Heart left ventricle (tissue), 16 donors: ENCODE measurements at regions not wholly inside any gene's neighbourhood (a gene's known extent, or its start where the extent isn't known, plus 50 kb on each side); places are given as distances from the start of the nearest gene placed in this dataset.

Experiments used
- ATAC-seq, 4 donors: fragments of 200-7000 bp; cut with Tn5 transposase; one replicate each; pipeline ENCODE4 v1.9.1; 2020 to 2022; ENCODE audit warnings: moderate library complexity in 4 of 4, mild to moderate bottlenecking in 3 of 4, moderate number of reproducible peaks in 1 of 4
- DNase-seq, 5 donors: peaks; one replicate each; pipeline ENCODE4 v3.0.0-alpha.2; 2020
- H3K27ac ChIP-seq, 12 donors: fragments of 200-600 bp; sonication (generic) in 4 of 12; one replicate each; pipeline versions ENCODE4 v1.5.0 to v1.8.0; 2016 to 2022; ENCODE audit warnings: mild to moderate bottlenecking in 2 of 12
- H3K27me3 ChIP-seq, 9 donors: fragments of 200-600 bp; sonication (generic) in 2 of 9; one replicate each; pipeline versions ENCODE4 v1.5.1 to v1.8.0; 2016 to 2022; ENCODE audit warnings: mild to moderate bottlenecking in 3 of 9
- H3K36me3 ChIP-seq, 9 donors: fragments of 200-600 bp; sonication (generic) in 2 of 9; one replicate each; pipeline versions ENCODE4 v1.5.0 to v1.8.0; 2018 to 2022; ENCODE audit warnings: mild to moderate bottlenecking in 2 of 9
- H3K4me1 ChIP-seq, 12 donors: fragments of 200-600 bp; sonication (generic) in 4 of 12; one replicate each; pipeline versions ENCODE4 v1.5.0 to v1.8.0; 2016 to 2022; ENCODE audit warnings: mild to moderate bottlenecking in 3 of 12
- H3K4me3 ChIP-seq, 12 donors: fragments of 200-600 bp; sonication (generic) in 4 of 12; one replicate each; pipeline versions ENCODE4 v1.5.0 to v1.8.0; 2017 to 2022; ENCODE audit warnings: mild to moderate bottlenecking in 9 of 12, moderate library complexity in 4 of 12
- H3K9me3 ChIP-seq, 12 donors: fragments of 200-600 bp; sonication (generic) in 4 of 12; one replicate each; pipeline versions ENCODE4 v1.5.0 to v1.8.0; 2016 to 2022; ENCODE audit warnings: mild to moderate bottlenecking in 1 of 12
- POLR2A ChIP-seq, 2 donors: fragments of 450-650 bp; IDR thresholded peaks; one replicate each; pipeline ENCODE4 v1.6.1; 2017; ENCODE audit warnings: antibody characterized with exemption in 2 of 2, mild to moderate bottlenecking in 2 of 2, moderate library complexity in 2 of 2
- WGBS, 4 donors: extraction: QIAGEN DNeasy Blood & Tissue Kit in 2 of 4; methylation state at CpG; one replicate each; pipeline versions ENCODE4 v1.1.5 to v1.1.7; 2013 to 2018; 5-methylcytosine and 5-hydroxymethylcytosine counted together
- intact Hi-C, 10 donors: fragments of 100-400 bp; cut with DNase I; formaldehyde crosslinking; loops; one replicate each; pipeline versions ENCODE4 v1.11.1 to v1.14.2; 2022
- TF ChIP-seq, protein P1 (sequence below), 12 donors: fragments of 200-600 bp; sonication (generic) in 4 of 12; IDR thresholded peaks; one replicate each; pipeline versions ENCODE4 v1.5.0 to v1.8.0; 2018 to 2022; ENCODE audit warnings: antibody characterized with exemption in 12 of 12, mild to moderate bottlenecking in 5 of 12
- donor health status: ischemic (EF 13 %, LVEDD 7.1; RV severe dilation, severe dysfunction).
- donor health status: healthy with polysubstance abuse.
- donor health status: DM: no; HTN: yes; CAD: no.
- donor health status: DM: no; HTN: no; CAD: no.
- donor health status: ischemic (EF 25% LVEDD 6.9; RV normal size, moderate dysfunction).
- donor health status: ischemic (EF 25% LVEDD 5.7; RV mildly dilated, moderate dysfunction).
- donor health status: healthy.
- donor health status: DM: yes; HTN: yes; CAD: no.
- donor health status: ischemic (EF 35%, LVEDD 5.7; RV mildly dilated, moderate dysfunction).
- donor health status: nonischemic (EF 11% LVEDD 7.7; RV severe dilation, severe dysfunction).
- donor health status: DM: yes; HTN: yes; CAD: no.
- donor health status: PGD.
- donor health status: ischemic (EF 29% LVEDD 5.4; RV normal size, mild dysfunction).
- donor health status: nonischemic (EF 23%, LVEDD 6.1; RV moderate dilation, normal function).

DNA sequence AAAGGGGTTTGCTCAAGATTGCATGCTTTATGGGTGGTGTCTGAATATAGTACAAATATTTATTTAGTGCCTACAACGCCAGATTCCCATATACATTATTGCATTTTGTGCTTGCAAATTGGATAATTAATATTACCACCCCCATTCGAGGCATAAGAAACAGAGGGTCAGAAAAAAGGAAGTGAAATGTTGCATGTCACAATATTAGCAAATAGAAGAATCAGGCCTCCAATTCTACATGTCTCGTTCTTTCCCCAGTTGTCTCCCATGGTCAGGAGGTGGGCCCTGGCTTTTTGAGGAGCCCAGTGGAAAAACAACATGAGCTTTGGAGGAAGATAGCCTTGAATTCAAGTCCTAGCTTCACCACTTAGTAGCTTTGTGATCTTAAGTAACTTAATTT, 98.1 kb upstream of the CCDC112 start:
- no peak overlapping the region for H3K27ac ChIP-seq
- 83 to 92% (median 90%) methylated on average over 3 of the region's 3 CpGs for WGBS, 4 donors
- intact Hi-C loops = no loop called here

GRCh38 chr5:115393239-115393638, 96.8 kb upstream of the CCDC112 start:
- Histone ChIP-seq H3K27me3 (no peaks in the 10 kb centered on the region), H3K36me3 (no peaks in the 10 kb centered on the region), H3K4me3 (no peak overlapping the region), H3K9me3 (no peaks in the 10 kb centered on the region), H3K4me1 (peaks cover 0 to 21% (median 6%) of the 10 kb centered on the region in 12 donors), H3K27ac (no peak overlapping the region)
- TF ChIP-seq POLR2A (IDR thresholded peaks at IDR 0.05) = no peak
- intact Hi-C loops = no loop called here
- DNase-seq = no peak
- WGBS, 4 donors = 46 to 53% (median 49%) methylated on average over 4 of the region's 4 CpGs
- ATAC-seq = peak in 3 of 4 donors; percentile 20 to 67 (median 20)

More for the DNA sequence above, 98.1 kb upstream of the CCDC112 start:
- no peaks in the 10 kb centered on the region for H3K27me3 ChIP-seq
- ATAC-seq (no peak), DNase-seq (no peak)
- no peaks in the 10 kb centered on the region for H3K9me3 ChIP-seq
- H3K36me3 ChIP-seq = no peaks in the 10 kb centered on the region
- TF ChIP-seq, protein P1, sequence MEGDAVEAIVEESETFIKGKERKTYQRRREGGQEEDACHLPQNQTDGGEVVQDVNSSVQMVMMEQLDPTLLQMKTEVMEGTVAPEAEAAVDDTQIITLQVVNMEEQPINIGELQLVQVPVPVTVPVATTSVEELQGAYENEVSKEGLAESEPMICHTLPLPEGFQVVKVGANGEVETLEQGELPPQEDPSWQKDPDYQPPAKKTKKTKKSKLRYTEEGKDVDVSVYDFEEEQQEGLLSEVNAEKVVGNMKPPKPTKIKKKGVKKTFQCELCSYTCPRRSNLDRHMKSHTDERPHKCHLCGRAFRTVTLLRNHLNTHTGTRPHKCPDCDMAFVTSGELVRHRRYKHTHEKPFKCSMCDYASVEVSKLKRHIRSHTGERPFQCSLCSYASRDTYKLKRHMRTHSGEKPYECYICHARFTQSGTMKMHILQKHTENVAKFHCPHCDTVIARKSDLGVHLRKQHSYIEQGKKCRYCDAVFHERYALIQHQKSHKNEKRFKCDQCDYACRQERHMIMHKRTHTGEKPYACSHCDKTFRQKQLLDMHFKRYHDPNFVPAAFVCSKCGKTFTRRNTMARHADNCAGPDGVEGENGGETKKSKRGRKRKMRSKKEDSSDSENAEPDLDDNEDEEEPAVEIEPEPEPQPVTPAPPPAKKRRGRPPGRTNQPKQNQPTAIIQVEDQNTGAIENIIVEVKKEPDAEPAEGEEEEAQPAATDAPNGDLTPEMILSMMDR (IDR thresholded peaks at IDR 0.05) = no peak
- TF ChIP-seq POLR2A (IDR thresholded peaks at IDR 0.05) = no peak
- H3K4me3 ChIP-seq = no peak overlapping the region
- H3K4me1 ChIP-seq = peaks cover 0 to 13% (median 0%) of the 10 kb centered on the region in 12 donors

DNA sequence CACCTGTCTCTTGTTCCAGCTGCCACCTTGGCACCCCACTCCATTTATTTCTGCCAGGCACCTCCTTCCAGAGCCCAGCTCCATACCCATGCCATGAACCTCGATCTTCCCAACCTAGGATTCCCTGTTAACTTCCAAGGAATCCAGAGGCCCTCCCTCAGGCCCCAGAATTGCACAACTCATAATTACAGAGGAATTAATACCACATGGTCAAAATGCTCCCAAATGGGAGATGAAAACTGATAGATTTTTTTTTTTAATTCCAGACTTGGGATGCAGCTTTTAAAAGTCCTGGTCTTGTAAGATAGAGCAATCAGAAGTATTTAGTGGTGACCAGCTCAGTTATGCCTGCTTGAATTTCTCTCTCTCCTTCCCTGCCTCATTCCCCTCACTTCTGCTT, 96.2 kb upstream of the CCDC112 start:
- Histone ChIP-seq H3K4me1 (peaks cover 0 to 21% (median 6%) of the 10 kb centered on the region in 12 donors), H3K27me3 (no peaks in the 10 kb centered on the region), H3K27ac (no peak overlapping the region), H3K4me3 (no peak overlapping the region), H3K9me3 (no peaks in the 10 kb centered on the region), H3K36me3 (no peaks in the 10 kb centered on the region)
- 50 to 75% (median 56%) methylated on average over 1 of the region's 1 CpG for WGBS, 4 donors
- no peak for TF ChIP-seq POLR2A (IDR thresholded peaks at IDR 0.05)
- TF ChIP-seq, protein P1 (IDR thresholded peaks at IDR 0.05) = no peak
- DNase-seq = no peak
- intact Hi-C loops = no loop called here
- ATAC-seq = no peak

DNA sequence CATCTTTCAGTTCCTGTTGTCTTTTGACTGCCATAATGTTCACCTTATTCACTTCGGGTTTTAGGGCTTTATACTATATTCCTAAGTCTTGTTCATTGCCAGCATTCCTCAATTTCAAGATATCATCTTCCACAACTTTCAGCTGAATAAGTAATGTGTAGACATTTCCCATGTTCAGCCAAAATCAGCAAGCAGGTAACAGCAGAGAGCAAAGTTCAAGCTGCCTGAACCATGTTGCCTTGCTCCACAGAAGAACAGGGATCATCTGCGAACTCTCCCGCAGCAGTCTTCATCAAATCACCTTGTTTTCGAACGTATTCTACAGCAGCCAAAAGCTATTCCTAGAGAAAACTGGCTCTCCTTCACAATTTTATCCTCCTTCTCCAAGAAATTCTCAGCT, 95.3 kb upstream of the CCDC112 start:
- Histone ChIP-seq H3K27ac (no peak overlapping the region), H3K36me3 (no peaks in the 10 kb centered on the region), H3K9me3 (no peaks in the 10 kb centered on the region), H3K4me3 (no peak overlapping the region), H3K4me1 (peaks cover 0 to 21% (median 6%) of the 10 kb centered on the region in 12 donors), H3K27me3 (no peaks in the 10 kb centered on the region)
- 81 to 95% (median 91%) methylated on average over 5 of the region's 5 CpGs for WGBS, 4 donors
- DNase-seq = no peak
- TF ChIP-seq, protein P1 (IDR thresholded peaks at IDR 0.05) = no peak
- TF ChIP-seq POLR2A (IDR thresholded peaks at IDR 0.05) = no peak
- intact Hi-C loops = no loop called here
- no peak for ATAC-seq

- no peaks in the 10 kb centered on the region for H3K9me3 ChIP-seq
- no peaks in the 10 kb centered on the region for H3K27me3 ChIP-seq
- 80 to 86% (median 85%) methylated on average over 15 of the region's 15 CpGs for WGBS, 4 donors
- H3K36me3 ChIP-seq = no peaks in the 10 kb centered on the region
- intact Hi-C loops = loop anchor here in 1 of 10 donors (10.0 kb wide), 1 partner anchor 65 kb away; no protein-coding TSS in a partner anchor
- H3K27ac ChIP-seq = peak overlapping the region in 1 of 12 donors; percentile 9
- ATAC-seq (peak in 1 of 4 donors; percentile 52), DNase-seq (no peak)
- no peak for TF ChIP-seq POLR2A (IDR thresholded peaks at IDR 0.05)
- TF ChIP-seq, protein P1 (IDR thresholded peaks at IDR 0.05) = peak in 3 of 12 donors; percentile 8 to 36 (median 22)
- no peak overlapping the region for H3K4me3 ChIP-seq
- peaks cover 0 to 21% (median 6%) of the 10 kb centered on the region in 12 donors for H3K4me1 ChIP-seq
Observed at GRCh38 chr5:115389799-115390382, 93.4 kb upstream of the CCDC112 start.
